Glutamatergic neuron (in vitro differentiated cells): ENCODE measurements at regions not wholly inside any gene's neighbourhood (a gene's known extent, or its start where the extent isn't known, plus 50 kb on each side); places are given as distances from the start of the nearest gene placed in this dataset.

Source experiments
- DNase-seq: peaks from one replicate; pipeline ENCODE4 v3.0.0; 2022
- H3K27ac Mint-ChIP-seq: one replicate; pipeline ENCODE4 v1.8.0; 2020; ENCODE audit warnings: mild to moderate bottlenecking, mixed read lengths, inconsistent platforms; ENCODE audit not compliant: unreplicated experiment
- H3K27me3 Mint-ChIP-seq: one replicate; pipeline ENCODE4 v1.8.0; 2020; ENCODE audit warnings: mild to moderate bottlenecking, moderate library complexity, mixed read lengths, inconsistent platforms; ENCODE audit not compliant: unreplicated experiment
- H3K36me3 Mint-ChIP-seq: one replicate; pipeline ENCODE4 v1.8.0; 2020; ENCODE audit warnings: mild to moderate bottlenecking, mixed read lengths, inconsistent platforms; ENCODE audit not compliant: unreplicated experiment
- H3K4me1 Mint-ChIP-seq: one replicate; pipeline ENCODE4 v1.8.0; 2020; ENCODE audit warnings: mild to moderate bottlenecking, low read depth, mixed read lengths, inconsistent platforms; ENCODE audit not compliant: unreplicated experiment
- H3K4me3 Mint-ChIP-seq: one replicate; pipeline ENCODE4 v1.8.0; 2020; ENCODE audit warnings: mild to moderate bottlenecking, mixed read lengths, inconsistent platforms; ENCODE audit not compliant: unreplicated experiment
- H3K9me3 Mint-ChIP-seq: one replicate; pipeline ENCODE4 v1.8.0; 2020; ENCODE audit warnings: mild to moderate bottlenecking, moderate library complexity, mixed read lengths, inconsistent platforms; ENCODE audit not compliant: unreplicated experiment
- CTCF ChIP-seq: fragments of 200-600 bp; sonication (generic); IDR thresholded peaks from one replicate; pipeline ENCODE4 v1.5.0; 2021; ENCODE audit not compliant: partially characterized antibody, unreplicated experiment

- no peak for DNase-seq
- H3K27ac Mint-ChIP-seq: no peak overlapping the region
- H3K4me1 Mint-ChIP-seq: no peaks in the 10 kb centered on the region
- no peaks in the 10 kb centered on the region for H3K27me3 Mint-ChIP-seq
- TF ChIP-seq CTCF: no peak
- no peaks in the 10 kb centered on the region for H3K36me3 Mint-ChIP-seq
- H3K4me3 Mint-ChIP-seq: no peak overlapping the region
- no peaks in the 10 kb centered on the region for H3K9me3 Mint-ChIP-seq
Measured at GRCh38 chr4:159837071-159837470, 734.2 kb downstream of the RAPGEF2 start.

- Mint-ChIP-seq H3K4me1 (peaks cover 5% of the 10 kb centered on the region), H3K4me3 (no peak overlapping the region), H3K9me3 (no peaks in the 10 kb centered on the region), H3K36me3 (no peaks in the 10 kb centered on the region), H3K27ac (no peak overlapping the region), H3K27me3 (no peaks in the 10 kb centered on the region)
- no peak for TF ChIP-seq CTCF
- DNase-seq: no peak
Measured at GRCh38 chr4:159855731-159856130, 752.9 kb downstream of the RAPGEF2 start.

- H3K27ac Mint-ChIP-seq: no peak overlapping the region
- no peak overlapping the region for H3K4me3 Mint-ChIP-seq
- no peaks in the 10 kb centered on the region for H3K27me3 Mint-ChIP-seq
- no peaks in the 10 kb centered on the region for H3K9me3 Mint-ChIP-seq
- no peaks in the 10 kb centered on the region for H3K36me3 Mint-ChIP-seq
- H3K4me1 Mint-ChIP-seq: peaks cover 7% of the 10 kb centered on the region
- TF ChIP-seq CTCF: no peak
- DNase-seq: no peak
Measured at GRCh38 chr4:159856451-159856850, 753.6 kb downstream of the RAPGEF2 start.

- peaks cover 2% of the 10 kb centered on the region for H3K27me3 Mint-ChIP-seq
- no peaks in the 10 kb centered on the region for H3K36me3 Mint-ChIP-seq
- no peak for DNase-seq
- peaks cover 7% of the 10 kb centered on the region for H3K4me1 Mint-ChIP-seq
- TF ChIP-seq CTCF: no peak
- H3K9me3 Mint-ChIP-seq: no peaks in the 10 kb centered on the region
- no peak overlapping the region for H3K4me3 Mint-ChIP-seq
- H3K27ac Mint-ChIP-seq: no peak overlapping the region
Measured at GRCh38 chr4:159859656-159860148, 756.8 kb downstream of the RAPGEF2 start.

GRCh38 chr4:159860945-159861344, 758.1 kb downstream of the RAPGEF2 start:
- Mint-ChIP-seq H3K27ac (no peak overlapping the region), H3K4me3 (no peak overlapping the region), H3K27me3 (peaks cover 2% of the 10 kb centered on the region), H3K36me3 (no peaks in the 10 kb centered on the region), H3K4me1 (peaks cover 7% of the 10 kb centered on the region), H3K9me3 (no peaks in the 10 kb centered on the region)
- DNase-seq: no peak
- TF ChIP-seq CTCF: no peak
